T-cell (primary cell): ENCODE measurements at regions not wholly inside any gene's neighbourhood (a gene's known extent, or its start where the extent isn't known, plus 50 kb on each side); places are given as distances from the start of the nearest gene placed in this dataset.

Experiments
- ATAC-seq, 4 experiments: fragments of 200-7000 bp in 3 of 4; fragments of 150-1000 bp in 1 of 4; cut with Tn5 transposase; replicated peaks in 1 of 4; 1 replicate in 3 of 4; 2 replicates in 1 of 4; pipeline ENCODE4 v1.10.0; 2021; ENCODE audit warnings: moderate library complexity in 3 of 4, mild to moderate bottlenecking in 2 of 4, moderate number of reproducible peaks in 1 of 4
- CTCF ChIA-PET, 2 donors: fragments of 300-600 bp; sonication (Branson Sonifier 250); formaldehyde crosslinking; loops; one replicate each; lab custom pipeline; 2022; ENCODE audit warnings: antibody characterized with exemption in 2 of 2; lab: Charles Lee
- POLR2A ChIA-PET, 2 donors: fragments of 300-600 bp; sonication (Branson Sonifier 250); formaldehyde crosslinking; loops; one replicate each; lab custom pipeline; 2022; ENCODE audit warnings: antibody characterized with exemption in 2 of 2; lab: Charles Lee
- DNase-seq, 35 experiments: peaks; one replicate each; pipeline versions ENCODE4 v3.0.0 to v3.0.0-alpha.2; 2013 to 2023
- H3K27ac ChIP-seq: one replicate; pipeline ENCODE4 v1.5.1; 2013; ENCODE audit warnings: low read length
- H3K27me3 ChIP-seq, 2 experiments: replicated peaks in 1 of 2; 1 replicate in 1 of 2; 2 replicates in 1 of 2; pipeline versions ENCODE4 v1.6.1 to v1.7.0; 2013; ENCODE audit warnings: low read length in 1 of 2, mixed read lengths in 1 of 2; ENCODE audit not compliant: control insufficient read depth in 2 of 2, insufficient read depth in 2 of 2; ENCODE audit errors: extremely low read depth in 1 of 2
- H3K36me3 ChIP-seq, 2 donors: 1 replicate in 1 of 2; 2 replicates in 1 of 2; pipeline versions ENCODE4 v1.6.1 to v1.7.0; 2013; ENCODE audit warnings: low read length in 1 of 2; ENCODE audit not compliant: control insufficient read depth in 2 of 2, insufficient read depth in 1 of 2; ENCODE audit errors: extremely low read depth in 1 of 2
- H3K4me1 ChIP-seq, 2 experiments: 1 replicate in 1 of 2; 2 replicates in 1 of 2; pipeline versions ENCODE4 v1.6.1 to v1.7.0; 2013; ENCODE audit warnings: low read length in 2 of 2, mixed read lengths in 1 of 2; ENCODE audit not compliant: insufficient read depth in 2 of 2, control insufficient read depth in 1 of 2; ENCODE audit errors: extremely low read depth in 1 of 2
- H3K4me3 ChIP-seq, 2 donors: 1 replicate in 1 of 2; 2 replicates in 1 of 2; pipeline versions ENCODE4 v1.5.1 to v1.7.0; 2013; ENCODE audit warnings: mild to moderate bottlenecking in 2 of 2, low read length in 1 of 2, moderate library complexity in 1 of 2; ENCODE audit not compliant: control insufficient read depth in 1 of 2; ENCODE audit errors: extremely low read depth in 1 of 2
- H3K9me3 ChIP-seq: 2 replicates; pipeline ENCODE4 v1.7.0; 2013
- H3K27ac Mint-ChIP-seq, 2 donors: one replicate each; pipeline ENCODE4 v1.8.0; 2020 to 2021; ENCODE audit warnings: mild to moderate bottlenecking in 2 of 2, mixed read lengths in 2 of 2
- H3K27me3 Mint-ChIP-seq, 2 donors: one replicate each; pipeline ENCODE4 v1.8.0; 2021 to 2022; ENCODE audit warnings: mixed read lengths in 2 of 2
- H3K36me3 Mint-ChIP-seq: one replicate; pipeline ENCODE4 v1.8.0; 2021; ENCODE audit warnings: mixed read lengths
- H3K4me1 Mint-ChIP-seq, 3 donors: one replicate each; pipeline ENCODE4 v1.8.0; 2020 to 2022; ENCODE audit warnings: mixed read lengths in 3 of 3, mild to moderate bottlenecking in 1 of 3
- H3K4me3 Mint-ChIP-seq, 3 donors: one replicate each; pipeline ENCODE4 v1.8.0; 2020 to 2022; ENCODE audit warnings: mild to moderate bottlenecking in 3 of 3, mixed read lengths in 3 of 3, moderate library complexity in 3 of 3
- H3K9me3 Mint-ChIP-seq, 3 donors: one replicate each; pipeline ENCODE4 v1.8.0; 2020 to 2022; ENCODE audit warnings: mixed read lengths in 3 of 3
- WGBS: methylation state at CpG from one replicate; pipeline ENCODE4 v1.1.5; 2013; ENCODE audit warnings: missing lambda C conversion rate; ENCODE audit not compliant: insufficient coverage; 5-methylcytosine and 5-hydroxymethylcytosine counted together

GRCh38 chr1:229880271-229881170, 186.5 kb upstream of the GALNT2 start:
- DNase-seq (no peak), ATAC-seq (no peak)
- WGBS, result 79% methylated on average over 8 of the region's 15 CpGs
- ChIA-PET CTCF (no interaction called here), POLR2A (no interaction called here)
- Mint-ChIP-seq H3K27me3 (peaks cover 13 to 30% of the 10 kb centered on the region in 2 donors), H3K36me3 (no peaks in the 10 kb centered on the region), H3K4me1 (no peaks in the 10 kb centered on the region), H3K9me3 (no peaks in the 10 kb centered on the region), H3K27ac (no peak overlapping the region), H3K4me3 (no peak overlapping the region)
- H3K4me3 ChIP-seq, result no peak overlapping the region
- H3K27ac ChIP-seq, result no peak overlapping the region
- peaks cover 0 to 24% of the 10 kb centered on the region in 2 experiments for H3K27me3 ChIP-seq
- no peaks in the 10 kb centered on the region for H3K9me3 ChIP-seq
- H3K4me1 ChIP-seq, result no peaks in the 10 kb centered on the region
- H3K36me3 ChIP-seq, result no peaks in the 10 kb centered on the region

GRCh38 chr1:229882621-229883020, 184.4 kb upstream of the GALNT2 start:
- WGBS, result 54% methylated on average over 2 of the region's 5 CpGs
- ATAC-seq, result no peak
- no peak for DNase-seq
- Histone ChIP-seq H3K27me3 (peaks cover 0 to 30% of the 10 kb centered on the region in 2 experiments), H3K27ac (no peak overlapping the region), H3K9me3 (no peaks in the 10 kb centered on the region), H3K36me3 (no peaks in the 10 kb centered on the region), H3K4me3 (no peak overlapping the region), H3K4me1 (no peaks in the 10 kb centered on the region)
- no peak overlapping the region for H3K27ac Mint-ChIP-seq
- H3K4me1 Mint-ChIP-seq, result no peaks in the 10 kb centered on the region
- ChIA-PET POLR2A (interaction anchor here in 1 of 2 donors (0.5 kb wide), 1 partner anchor 9 kb away, joined by 4 read pairs; no protein-coding TSS in a partner anchor), CTCF (interaction anchor here in 1 of 2 donors (0.6 kb wide), 2 partner anchors 12 to 32 kb away, joined by 3 to 7 read pairs; no protein-coding TSS in a partner anchor)
- peaks cover 13 to 26% of the 10 kb centered on the region in 2 donors for H3K27me3 Mint-ChIP-seq
- no peaks in the 10 kb centered on the region for H3K36me3 Mint-ChIP-seq
- no peaks in the 10 kb centered on the region for H3K9me3 Mint-ChIP-seq
- H3K4me3 Mint-ChIP-seq, result no peak overlapping the region

GRCh38 chr1:229883504-229884200, 183.4 kb upstream of the GALNT2 start:
- H3K27ac ChIP-seq, result no peak overlapping the region
- no peak for ATAC-seq
- ChIA-PET CTCF (no interaction called here), POLR2A (no interaction called here)
- H3K27me3 Mint-ChIP-seq, result peaks cover 15 to 22% of the 10 kb centered on the region in 2 donors
- no peak for DNase-seq
- H3K36me3 Mint-ChIP-seq, result no peaks in the 10 kb centered on the region
- H3K36me3 ChIP-seq, result no peaks in the 10 kb centered on the region
- H3K4me1 ChIP-seq, result no peaks in the 10 kb centered on the region
- peaks cover 0 to 30% of the 10 kb centered on the region in 2 experiments for H3K27me3 ChIP-seq
- H3K9me3 ChIP-seq, result no peaks in the 10 kb centered on the region
- WGBS, result 44% methylated on average over 2 of the region's 7 CpGs
- no peak overlapping the region for H3K4me3 ChIP-seq
- H3K4me3 Mint-ChIP-seq, result no peak overlapping the region
- H3K27ac Mint-ChIP-seq, result no peak overlapping the region
- H3K9me3 Mint-ChIP-seq, result no peaks in the 10 kb centered on the region
- H3K4me1 Mint-ChIP-seq, result no peaks in the 10 kb centered on the region

- DNase-seq (no peak), ATAC-seq (no peak)
- Mint-ChIP-seq H3K27me3 (peaks cover 9 to 17% of the 10 kb centered on the region in 2 donors), H3K9me3 (no peaks in the 10 kb centered on the region), H3K4me1 (no peaks in the 10 kb centered on the region), H3K4me3 (no peak overlapping the region), H3K27ac (no peak overlapping the region), H3K36me3 (no peaks in the 10 kb centered on the region)
- ChIA-PET CTCF (no interaction called here), POLR2A (no interaction called here)
- Histone ChIP-seq H3K9me3 (no peaks in the 10 kb centered on the region), H3K27me3 (peaks cover 0 to 30% of the 10 kb centered on the region in 2 experiments), H3K4me1 (no peaks in the 10 kb centered on the region), H3K36me3 (no peaks in the 10 kb centered on the region), H3K27ac (no peak overlapping the region), H3K4me3 (no peak overlapping the region)
- 67% methylated on average over 2 of the region's 4 CpGs for whole genome bisulfite sequencing
Measured at GRCh38 chr1:229884765-229885164, 182.3 kb upstream of the GALNT2 start.

- peaks cover 9 to 16% of the 10 kb centered on the region in 2 donors for H3K27me3 Mint-ChIP-seq
- no peak overlapping the region for H3K27ac ChIP-seq
- peaks cover 0 to 22% of the 10 kb centered on the region in 2 experiments for H3K27me3 ChIP-seq
- H3K27ac Mint-ChIP-seq, result no peak overlapping the region
- POLR2A ChIA-PET, result no interaction called here
- DNase-seq (no peak), ATAC-seq (no peak)
- H3K36me3 Mint-ChIP-seq, result no peaks in the 10 kb centered on the region
- CTCF ChIA-PET, result no interaction called here
- no peaks in the 10 kb centered on the region for H3K9me3 Mint-ChIP-seq
- H3K9me3 ChIP-seq, result no peaks in the 10 kb centered on the region
- H3K36me3 ChIP-seq, result no peaks in the 10 kb centered on the region
- no peak overlapping the region for H3K4me3 ChIP-seq
- H3K4me1 Mint-ChIP-seq, result no peaks in the 10 kb centered on the region
- no peak overlapping the region for H3K4me3 Mint-ChIP-seq
- 87% methylated on average over 8 of the region's 12 CpGs for WGBS
- no peaks in the 10 kb centered on the region for H3K4me1 ChIP-seq
Measured at GRCh38 chr1:229885568-229886495, 181.2 kb upstream of the GALNT2 start.

- Mint-ChIP-seq H3K27me3 (peaks cover 9 to 14% of the 10 kb centered on the region in 2 donors), H3K9me3 (no peaks in the 10 kb centered on the region), H3K36me3 (no peaks in the 10 kb centered on the region), H3K4me1 (no peaks in the 10 kb centered on the region), H3K27ac (no peak overlapping the region), H3K4me3 (no peak overlapping the region)
- no peak overlapping the region for H3K4me3 ChIP-seq
- peaks cover 0 to 19% of the 10 kb centered on the region in 2 experiments for H3K27me3 ChIP-seq
- 85% methylated on average over 4 of the region's 8 CpGs for WGBS
- POLR2A ChIA-PET, result no interaction called here
- H3K27ac ChIP-seq, result no peak overlapping the region
- CTCF ChIA-PET, result no interaction called here
- no peaks in the 10 kb centered on the region for H3K4me1 ChIP-seq
- ATAC-seq, result no peak
- H3K36me3 ChIP-seq, result no peaks in the 10 kb centered on the region
- no peaks in the 10 kb centered on the region for H3K9me3 ChIP-seq
- DNase-seq, result no peak
Measured at GRCh38 chr1:229886636-229887035, 180.4 kb upstream of the GALNT2 start.
